Stomach (tissue), 4 donors: ENCODE measurements at regions not wholly inside any gene's neighbourhood (a gene's known extent, or its start where the extent isn't known, plus 50 kb on each side); places are given as distances from the start of the nearest gene placed in this dataset.

Source experiments
- POLR2A ChIP-seq, 4 donors: fragments of 450-650 bp; IDR thresholded peaks; one replicate each; pipeline ENCODE4 v1.6.1; 2016; ENCODE audit warnings: antibody characterized with exemption in 4 of 4, control low read depth in 2 of 4, mild to moderate bottlenecking in 1 of 4, moderate library complexity in 1 of 4
- POLR2AphosphoS5 ChIP-seq, 3 donors: sonication (generic); formaldehyde crosslinking; IDR thresholded peaks; one replicate each; pipeline ENCODE4 v1.6.1; 2016; ENCODE audit warnings: antibody characterized with exemption in 3 of 3
- TF ChIP-seq, protein P1 (sequence below), 7 experiments: fragments of 450-650 bp in 4 of 7; fragments of 200-600 bp in 3 of 7; sonication (generic) in 3 of 7; IDR thresholded peaks; one replicate each; pipeline ENCODE4 v1.5.1; 2016 to 2019; ENCODE audit warnings: antibody characterized with exemption in 7 of 7, control low read depth in 2 of 7, mild to moderate bottlenecking in 1 of 7

DNA sequence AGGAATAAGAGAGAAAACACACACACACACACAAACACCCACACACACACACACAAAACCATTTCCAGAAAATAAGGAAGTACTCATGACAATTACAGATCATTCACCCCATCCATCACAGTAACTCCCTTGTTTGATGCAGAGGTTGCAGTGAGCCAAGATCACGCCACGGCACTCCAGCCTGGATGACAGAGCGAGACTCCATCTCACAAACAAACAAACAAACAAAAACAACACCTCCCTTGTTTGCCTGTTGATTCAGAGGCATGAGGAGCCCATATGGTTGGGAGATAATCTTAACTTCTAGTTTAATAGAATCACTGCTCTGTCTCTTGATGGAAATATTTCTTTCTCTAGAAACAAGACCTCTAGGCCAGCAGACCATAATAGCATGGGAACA, 2043.5 kb upstream of the AGA start:
- TF ChIP-seq, protein P1, sequence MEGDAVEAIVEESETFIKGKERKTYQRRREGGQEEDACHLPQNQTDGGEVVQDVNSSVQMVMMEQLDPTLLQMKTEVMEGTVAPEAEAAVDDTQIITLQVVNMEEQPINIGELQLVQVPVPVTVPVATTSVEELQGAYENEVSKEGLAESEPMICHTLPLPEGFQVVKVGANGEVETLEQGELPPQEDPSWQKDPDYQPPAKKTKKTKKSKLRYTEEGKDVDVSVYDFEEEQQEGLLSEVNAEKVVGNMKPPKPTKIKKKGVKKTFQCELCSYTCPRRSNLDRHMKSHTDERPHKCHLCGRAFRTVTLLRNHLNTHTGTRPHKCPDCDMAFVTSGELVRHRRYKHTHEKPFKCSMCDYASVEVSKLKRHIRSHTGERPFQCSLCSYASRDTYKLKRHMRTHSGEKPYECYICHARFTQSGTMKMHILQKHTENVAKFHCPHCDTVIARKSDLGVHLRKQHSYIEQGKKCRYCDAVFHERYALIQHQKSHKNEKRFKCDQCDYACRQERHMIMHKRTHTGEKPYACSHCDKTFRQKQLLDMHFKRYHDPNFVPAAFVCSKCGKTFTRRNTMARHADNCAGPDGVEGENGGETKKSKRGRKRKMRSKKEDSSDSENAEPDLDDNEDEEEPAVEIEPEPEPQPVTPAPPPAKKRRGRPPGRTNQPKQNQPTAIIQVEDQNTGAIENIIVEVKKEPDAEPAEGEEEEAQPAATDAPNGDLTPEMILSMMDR (IDR thresholded peaks at IDR 0.05), result no peak
- TF ChIP-seq POLR2A (IDR thresholded peaks at IDR 0.05) (no peak), POLR2AphosphoS5 (IDR thresholded peaks at IDR 0.05) (no peak)
